ENCODE measurements at regions not wholly inside any gene's neighbourhood (a gene's known extent, or its start where the extent isn't known, plus 50 kb on each side); places are given as distances from the start of the nearest gene placed in this dataset.

DNA sequence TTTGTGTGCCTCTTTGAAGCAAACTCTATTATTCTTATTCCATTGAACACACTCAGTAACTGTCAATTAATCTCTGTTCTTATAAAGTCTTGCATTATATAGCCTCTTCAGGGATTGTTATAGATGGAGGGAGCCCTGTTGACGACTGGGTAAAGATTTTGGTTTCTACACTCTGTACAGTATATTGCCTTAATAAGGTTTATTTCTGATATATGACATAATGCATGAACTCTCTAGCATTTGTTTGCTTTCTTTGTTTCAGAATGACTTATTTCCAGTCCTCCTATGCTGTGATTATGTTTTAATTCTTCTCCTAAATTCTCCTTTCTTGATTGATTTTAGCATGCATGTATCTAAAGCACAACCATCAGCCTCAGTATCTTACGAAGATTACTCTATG, 494.9 kb downstream of the DIPK2A start:
- TF ChIP-seq CTCF (IDR thresholded peaks at IDR 0.05; ENCODE audit: low read length) = no peak
- no peak for TF ChIP-seq EZH2 (IDR thresholded peaks at IDR 0.05; ENCODE audit: borderline replicate concordance, low read length)
